Prostate gland (tissue), 2 donors: ENCODE measurements at regions not wholly inside any gene's neighbourhood (a gene's known extent, or its start where the extent isn't known, plus 50 kb on each side); places are given as distances from the start of the nearest gene placed in this dataset.

Source experiments
- CTCF ChIP-seq, 4 experiments: fragments of 200-600 bp in 2 of 4; fragments of 450-650 bp in 2 of 4; sonication (generic) in 2 of 4; IDR thresholded peaks; 1 replicate in 3 of 4; 2 replicates in 1 of 4; pipeline ENCODE4 v1.5.1; 2016 to 2019; ENCODE audit warnings: antibody characterized with exemption in 4 of 4, mild to moderate bottlenecking in 2 of 4, moderate library complexity in 2 of 4
- POLR2A ChIP-seq: fragments of 450-650 bp; IDR thresholded peaks from one replicate; pipeline ENCODE4 v1.6.1; 2016; ENCODE audit warnings: antibody characterized with exemption, mild to moderate bottlenecking

DNA sequence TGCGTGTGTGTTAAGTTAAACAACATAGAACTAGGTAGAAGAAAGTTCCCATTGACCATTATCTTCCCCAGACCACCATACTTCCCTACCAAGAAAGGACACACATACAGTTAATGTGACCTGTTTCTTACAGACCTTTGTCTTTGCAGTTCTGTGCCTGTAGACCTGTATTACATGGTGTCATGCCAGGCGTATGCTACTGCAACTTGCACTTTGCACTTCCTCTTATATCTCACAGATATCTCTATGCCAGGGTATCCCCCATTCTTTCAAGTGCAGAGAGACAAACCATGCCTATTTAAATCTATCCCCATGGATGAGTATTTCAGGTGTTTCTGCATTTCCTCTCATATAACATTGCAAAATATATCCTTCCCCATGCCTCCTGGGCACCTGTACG lies 136.8 kb upstream of the PKDCC start:
- TF ChIP-seq CTCF (IDR thresholded peaks at IDR 0.05), result no peak
- no peak for TF ChIP-seq POLR2A
